Tibial artery (tissue), 4 donors: ENCODE measurements at regions not wholly inside any gene's neighbourhood (a gene's known extent, or its start where the extent isn't known, plus 50 kb on each side); places are given as distances from the start of the nearest gene placed in this dataset.
A peak's percentile ranks its signal among the peaks of the same experiment; 100 is the strongest.

ENCODE experiments used
- DNase-seq, 2 donors: peaks; one replicate each; pipeline ENCODE4 v3.0.0-alpha.2; 2019
- H3K27ac ChIP-seq, 2 donors: fragments of 200-600 bp; sonication (generic) in 1 of 2; 1 replicate in 1 of 2; 2 replicates in 1 of 2; pipeline ENCODE4 v1.5.1; 2018 to 2019; ENCODE audit warnings: mild to moderate bottlenecking in 1 of 2
- H3K27me3 ChIP-seq, 2 donors: fragments of 200-600 bp; sonication (generic) in 1 of 2; one replicate each; pipeline versions ENCODE4 v1.5.1 to v1.6.0; 2016 to 2019
- H3K36me3 ChIP-seq, 3 donors: fragments of 200-600 bp; sonication (generic) in 2 of 3; one replicate each; pipeline ENCODE4 v1.5.1; 2016 to 2019; ENCODE audit warnings: mild to moderate bottlenecking in 2 of 3
- H3K4me1 ChIP-seq, 4 donors: fragments of 200-600 bp; sonication (generic) in 2 of 4; 1 replicate in 3 of 4; 2 replicates in 1 of 4; pipeline ENCODE4 v1.5.1; 2016 to 2019
- H3K4me3 ChIP-seq, 2 donors: fragments of 200-600 bp; sonication (generic) in 1 of 2; 1 replicate in 1 of 2; 2 replicates in 1 of 2; pipeline ENCODE4 v1.5.1; 2018 to 2019; ENCODE audit warnings: mild to moderate bottlenecking in 2 of 2
- H3K9me3 ChIP-seq, 3 donors: fragments of 200-600 bp; sonication (generic) in 1 of 3; one replicate each; pipeline ENCODE4 v1.5.1; 2016 to 2019
- CTCF ChIP-seq, 2 experiments: fragments of 200-600 bp in 1 of 2; fragments of 450-650 bp in 1 of 2; IDR thresholded peaks; one replicate each; pipeline ENCODE4 v1.5.1; 2017 to 2019; ENCODE audit warnings: antibody characterized with exemption in 2 of 2, mild to moderate bottlenecking in 1 of 2, moderate library complexity in 1 of 2
- intact Hi-C: fragments of 100-400 bp; cut with DNase I; formaldehyde crosslinking; loops from one replicate; pipeline ENCODE4 v1.15.0; 2023; ENCODE audit warnings: low total_unique reads

- intact Hi-C loops: no loop called here
- H3K4me3 ChIP-seq: no peak overlapping the region
- no peak overlapping the region for H3K27ac ChIP-seq
- H3K9me3 ChIP-seq: no peaks in the 10 kb centered on the region
- peaks cover 0 to 83% of the 10 kb centered on the region in 2 donors for H3K27me3 ChIP-seq
- peak in 1 of 2 donors; percentile 57 for DNase-seq
- peaks cover 0 to 3% (median 0%) of the 10 kb centered on the region in 4 donors for H3K4me1 ChIP-seq
- TF ChIP-seq CTCF (IDR thresholded peaks at IDR 0.05): no peak
- no peaks in the 10 kb centered on the region for H3K36me3 ChIP-seq
These were observed 243.7 kb downstream of the NPHP4 start for GRCh38 chr1:5748286-5749225.

- H3K27me3 ChIP-seq: peaks cover 0 to 83% of the 10 kb centered on the region in 2 donors
- no peak for TF ChIP-seq CTCF (IDR thresholded peaks at IDR 0.05)
These were observed 244.6 kb downstream of the NPHP4 start for GRCh38 chr1:5747426-5748285.

GRCh38 chr1:5746611-5747425 lies 245.4 kb downstream of the NPHP4 start:
- Histone ChIP-seq H3K4me1 (peaks cover 0 to 3% (median 0%) of the 10 kb centered on the region in 4 donors), H3K27me3 (peaks cover 0 to 85% of the 10 kb centered on the region in 2 donors), H3K4me3 (no peak overlapping the region), H3K9me3 (no peaks in the 10 kb centered on the region), H3K27ac (no peak overlapping the region), H3K36me3 (no peaks in the 10 kb centered on the region)
- no peak for TF ChIP-seq CTCF (IDR thresholded peaks at IDR 0.05)
- peak in 1 of 2 donors; percentile 50 for DNase-seq
- intact Hi-C loops: no loop called here

More at GRCh38 chr1:5747426-5748285, 244.6 kb downstream of the NPHP4 start:
- no peaks in the 10 kb centered on the region for H3K9me3 ChIP-seq
- H3K4me3 ChIP-seq: no peak overlapping the region
- H3K36me3 ChIP-seq: no peaks in the 10 kb centered on the region
- H3K4me1 ChIP-seq: peaks cover 0 to 3% (median 0%) of the 10 kb centered on the region in 4 donors
- intact Hi-C loops: no loop called here
- H3K27ac ChIP-seq: no peak overlapping the region
- peak in 1 of 2 donors; percentile 46 for DNase-seq

GRCh38 chr1:5745800-5746610 lies 246.2 kb downstream of the NPHP4 start:
- Histone ChIP-seq H3K27ac (no peak overlapping the region), H3K36me3 (no peaks in the 10 kb centered on the region), H3K4me1 (peaks cover 0 to 3% (median 0%) of the 10 kb centered on the region in 4 donors), H3K4me3 (no peak overlapping the region), H3K9me3 (no peaks in the 10 kb centered on the region), H3K27me3 (peaks cover 0 to 88% of the 10 kb centered on the region in 2 donors)
- peak; percentile 77 for TF ChIP-seq CTCF (IDR thresholded peaks at IDR 0.05)
- peak; percentile 34 to 67 for DNase-seq
- intact Hi-C loops: no loop called here
